GM13977 (cell line): ENCODE measurements at regions not wholly inside any gene's neighbourhood (a gene's known extent, or its start where the extent isn't known, plus 50 kb on each side); places are given as distances from the start of the nearest gene placed in this dataset.

ENCODE experiments used
- DNase-seq: peaks from one replicate; pipeline ENCODE4 v3.0.0; 2012; ENCODE audit warnings: low spot score
- CTCF ChIP-seq: IDR thresholded peaks from 2 replicates; pipeline ENCODE4 v1.5.1; 2012; ENCODE audit warnings: mild to moderate bottlenecking, control low read depth; ENCODE audit not compliant: insufficient read depth; ENCODE audit errors: extremely low read depth, missing control alignments
- in situ Hi-C: fragments of 300-500 bp; cut with MboI; formaldehyde crosslinking; loops from one replicate; pipeline ENCODE4 v1.12.0; 2022; ENCODE audit warnings: low sequenced_read_pairs, low pct_unique_long_range_greater_than_20kb, mixed read lengths, inconsistent platforms; ENCODE audit not compliant: unreplicated experiment

GRCh38 chr13:112194167-112194530 is 127.2 kb downstream of the SOX1 start:
- DNase-seq = no peak
- in situ Hi-C loops = no loop called here
- no peak for TF ChIP-seq CTCF

GRCh38 chr13:112194579-112194978 is 127.6 kb downstream of the SOX1 start:
- in situ Hi-C loops = no loop called here
- DNase-seq = no peak
- no peak for TF ChIP-seq CTCF

- in situ Hi-C loops = no loop called here
- no peak for TF ChIP-seq CTCF
- DNase-seq = no peak
Observed at GRCh38 chr13:112198396-112199010, 131.6 kb downstream of the SOX1 start.

- in situ Hi-C loops = no loop called here
- TF ChIP-seq CTCF = no peak
- DNase-seq = no peak
Observed at GRCh38 chr13:112200200-112200599, 133.3 kb downstream of the SOX1 start.

GRCh38 chr13:112202266-112202665 is 135.3 kb downstream of the SOX1 start:
- TF ChIP-seq CTCF = no peak
- DNase-seq = no peak
- in situ Hi-C loops = no loop called here

GRCh38 chr13:112202966-112203365 is 136.0 kb downstream of the SOX1 start:
- DNase-seq = no peak
- in situ Hi-C loops = no loop called here
- no peak for TF ChIP-seq CTCF

- DNase-seq = no peak
- TF ChIP-seq CTCF = no peak
- in situ Hi-C loops = no loop called here
Observed at GRCh38 chr13:112203614-112204013, 136.7 kb downstream of the SOX1 start.
